Fibroblast of villous mesenchyme (primary cell): ENCODE measurements at regions not wholly inside any gene's neighbourhood (a gene's known extent, or its start where the extent isn't known, plus 50 kb on each side); places are given as distances from the start of the nearest gene placed in this dataset.

Experiments used
- DNase-seq: peaks from one replicate; pipeline ENCODE4 v3.0.0-alpha.2; 2010; ENCODE audit warnings: low read depth
- H3K4me3 ChIP-seq: 2 replicates; pipeline ENCODE4 v1.5.1; 2011; ENCODE audit warnings: low read depth, mild to moderate bottlenecking, low read length
- TF ChIP-seq, protein P1 (sequence below): IDR thresholded peaks from 2 replicates; pipeline ENCODE4 v1.5.1; 2012; ENCODE audit warnings: low read depth, mild to moderate bottlenecking, low read length; ENCODE audit not compliant: insufficient read depth

DNA sequence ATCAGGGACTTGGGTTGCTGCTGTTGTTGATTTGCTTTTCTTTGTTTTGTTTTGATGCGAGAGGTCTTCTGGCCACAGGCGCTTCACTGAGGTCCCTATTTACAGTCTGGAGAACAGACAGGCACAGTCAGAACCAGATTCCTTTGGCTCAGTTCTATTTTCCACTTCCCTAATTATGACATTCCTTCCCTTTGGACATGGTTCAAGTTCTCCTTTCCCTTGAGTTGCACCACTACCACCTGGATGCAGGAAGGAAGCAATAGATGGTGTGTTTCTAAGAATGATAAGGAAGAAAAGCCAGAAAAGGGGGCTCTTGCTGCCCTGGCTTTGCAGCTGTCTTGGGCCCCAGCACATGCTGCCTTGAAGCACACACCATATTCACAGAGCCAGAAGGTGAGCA, 160.6 kb downstream of the MAF start:
- DNase-seq, result no peak
- no peak overlapping the region for H3K4me3 ChIP-seq
- TF ChIP-seq, protein P1, sequence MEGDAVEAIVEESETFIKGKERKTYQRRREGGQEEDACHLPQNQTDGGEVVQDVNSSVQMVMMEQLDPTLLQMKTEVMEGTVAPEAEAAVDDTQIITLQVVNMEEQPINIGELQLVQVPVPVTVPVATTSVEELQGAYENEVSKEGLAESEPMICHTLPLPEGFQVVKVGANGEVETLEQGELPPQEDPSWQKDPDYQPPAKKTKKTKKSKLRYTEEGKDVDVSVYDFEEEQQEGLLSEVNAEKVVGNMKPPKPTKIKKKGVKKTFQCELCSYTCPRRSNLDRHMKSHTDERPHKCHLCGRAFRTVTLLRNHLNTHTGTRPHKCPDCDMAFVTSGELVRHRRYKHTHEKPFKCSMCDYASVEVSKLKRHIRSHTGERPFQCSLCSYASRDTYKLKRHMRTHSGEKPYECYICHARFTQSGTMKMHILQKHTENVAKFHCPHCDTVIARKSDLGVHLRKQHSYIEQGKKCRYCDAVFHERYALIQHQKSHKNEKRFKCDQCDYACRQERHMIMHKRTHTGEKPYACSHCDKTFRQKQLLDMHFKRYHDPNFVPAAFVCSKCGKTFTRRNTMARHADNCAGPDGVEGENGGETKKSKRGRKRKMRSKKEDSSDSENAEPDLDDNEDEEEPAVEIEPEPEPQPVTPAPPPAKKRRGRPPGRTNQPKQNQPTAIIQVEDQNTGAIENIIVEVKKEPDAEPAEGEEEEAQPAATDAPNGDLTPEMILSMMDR, result no peak

DNA sequence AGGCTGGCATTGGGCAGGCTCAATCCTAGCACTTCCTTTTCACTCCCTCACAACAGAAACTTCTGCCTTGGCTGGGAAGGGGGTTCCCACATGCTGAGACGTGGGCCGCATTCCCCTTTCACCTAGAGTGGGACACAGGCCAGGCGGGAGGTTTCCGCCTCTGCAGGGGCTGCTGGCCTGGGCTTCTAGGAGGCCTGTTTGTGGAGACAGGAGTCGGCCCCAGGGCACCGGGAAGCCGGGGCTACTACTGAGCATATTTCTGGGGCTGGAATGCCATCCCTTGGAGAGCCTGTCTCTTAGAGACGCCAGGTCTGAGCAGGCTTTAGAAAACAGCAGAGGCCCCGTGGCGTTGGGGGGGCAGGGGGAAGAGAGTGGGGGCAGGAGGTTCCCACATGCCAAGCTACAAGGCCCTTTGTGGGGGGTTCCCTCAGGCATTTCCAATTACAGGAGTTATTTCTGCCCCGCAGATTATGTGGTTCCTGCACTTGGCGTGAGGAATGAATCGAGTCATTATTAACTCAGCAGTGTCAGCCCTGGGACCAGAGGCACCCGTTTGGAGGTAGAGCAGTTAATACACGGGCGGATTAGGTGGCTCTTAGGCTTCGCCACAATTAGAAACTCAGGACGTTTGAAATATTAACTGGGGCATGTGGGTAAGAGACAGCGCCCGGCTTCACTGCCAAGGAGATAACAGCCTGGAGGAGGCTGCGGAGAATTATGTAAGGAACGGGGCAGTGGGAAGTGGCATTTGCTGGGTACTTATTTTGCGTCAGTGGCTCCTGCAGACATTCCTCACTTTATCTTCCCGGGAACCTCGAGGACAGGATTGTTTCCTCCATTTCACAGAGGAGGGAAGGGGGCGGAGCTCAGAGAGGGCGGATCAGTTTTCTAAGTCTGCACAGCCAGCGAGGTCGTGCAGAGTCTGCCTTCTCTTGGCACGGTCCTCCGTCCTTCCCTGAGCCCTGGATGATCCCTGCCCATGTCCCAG, 162.5 kb downstream of the MAF start:
- H3K4me3 ChIP-seq, result no peak overlapping the region
- DNase-seq, result peak; percentile 2
- TF ChIP-seq, protein P1, result no peak

DNA sequence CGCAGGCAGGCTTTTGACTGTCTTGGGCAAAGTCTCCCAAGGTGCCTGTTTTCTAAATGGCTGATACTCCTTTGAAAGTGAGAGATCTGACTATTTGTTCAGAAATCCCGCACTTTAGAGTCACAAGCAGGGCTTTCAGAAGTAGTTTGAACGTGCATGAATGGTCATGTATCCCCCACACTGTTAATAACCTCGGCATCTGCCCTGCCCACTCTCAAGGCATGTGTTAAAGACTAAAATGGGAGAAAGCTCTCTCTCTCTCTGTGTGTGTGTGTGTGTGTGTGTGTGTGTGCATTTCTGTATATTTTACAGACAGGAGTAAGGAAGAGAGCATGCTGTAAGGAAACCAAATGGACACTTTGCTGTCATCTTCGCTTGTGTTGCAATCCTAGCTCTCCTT, 163.7 kb downstream of the MAF start:
- no peak for DNase-seq
- no peak overlapping the region for H3K4me3 ChIP-seq
- TF ChIP-seq, protein P1, result no peak

DNA sequence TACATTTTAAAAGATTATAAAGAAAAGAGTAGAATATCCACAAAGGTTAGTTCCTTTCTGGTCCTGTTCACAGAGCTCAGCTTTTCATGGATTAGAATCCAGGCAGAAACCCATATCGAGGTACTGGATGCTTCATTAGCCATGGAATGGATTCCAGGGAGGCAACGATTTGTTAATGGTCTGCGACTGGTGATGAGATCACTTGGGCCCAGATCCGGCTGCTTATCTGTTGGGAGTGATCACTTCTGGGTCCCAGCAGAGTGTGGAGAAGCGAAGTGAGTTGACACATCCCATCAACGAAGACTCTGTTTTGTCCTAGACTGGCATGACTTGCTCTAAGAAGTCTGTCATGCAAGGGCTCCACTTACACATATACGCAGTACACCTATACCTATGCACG, 165.8 kb downstream of the MAF start:
- H3K4me3 ChIP-seq, result no peak overlapping the region
- TF ChIP-seq, protein P1, result no peak
- no peak for DNase-seq

DNA sequence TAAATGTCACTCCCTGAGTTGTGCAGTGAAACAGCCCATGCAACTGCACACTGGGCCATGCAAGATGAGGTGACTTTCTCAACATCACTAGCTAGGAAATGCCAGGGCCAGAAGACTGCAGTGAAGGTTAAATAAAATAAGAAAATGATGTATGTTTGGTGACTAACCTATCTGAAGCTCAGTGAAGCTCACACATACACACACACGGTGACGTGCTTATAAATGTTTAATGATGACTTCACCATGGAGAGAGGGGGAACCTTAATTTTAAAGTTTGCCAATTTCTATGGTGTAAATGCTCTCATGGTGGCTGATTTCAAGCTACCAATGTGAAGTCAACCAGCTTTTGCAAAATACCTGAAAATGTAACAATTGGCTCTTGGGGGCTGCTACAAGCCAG, 166.4 kb downstream of the MAF start:
- TF ChIP-seq, protein P1, result no peak
- DNase-seq, result no peak
- H3K4me3 ChIP-seq, result no peak overlapping the region

DNA sequence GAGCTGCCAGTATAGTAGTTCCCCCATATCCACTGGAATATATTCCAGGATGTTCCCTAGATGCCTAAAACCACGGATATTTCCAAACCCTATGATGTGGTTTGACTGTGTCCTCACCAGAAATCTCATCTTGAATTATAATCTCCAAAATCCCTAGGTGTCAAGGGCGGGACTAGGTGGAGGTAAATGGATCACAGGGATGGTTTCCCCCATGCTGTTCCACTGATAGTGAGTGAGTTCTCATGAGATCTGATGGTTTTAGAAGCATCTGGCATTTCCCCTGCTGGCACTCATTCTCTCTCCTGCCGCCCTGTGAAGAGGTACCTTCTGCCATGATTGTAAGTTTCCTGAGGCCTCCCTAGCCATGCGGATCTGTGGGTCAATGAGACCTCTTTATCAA, 168.6 kb downstream of the MAF start:
- TF ChIP-seq, protein P1, result no peak
- H3K4me3 ChIP-seq, result no peak overlapping the region
- no peak for DNase-seq

DNA sequence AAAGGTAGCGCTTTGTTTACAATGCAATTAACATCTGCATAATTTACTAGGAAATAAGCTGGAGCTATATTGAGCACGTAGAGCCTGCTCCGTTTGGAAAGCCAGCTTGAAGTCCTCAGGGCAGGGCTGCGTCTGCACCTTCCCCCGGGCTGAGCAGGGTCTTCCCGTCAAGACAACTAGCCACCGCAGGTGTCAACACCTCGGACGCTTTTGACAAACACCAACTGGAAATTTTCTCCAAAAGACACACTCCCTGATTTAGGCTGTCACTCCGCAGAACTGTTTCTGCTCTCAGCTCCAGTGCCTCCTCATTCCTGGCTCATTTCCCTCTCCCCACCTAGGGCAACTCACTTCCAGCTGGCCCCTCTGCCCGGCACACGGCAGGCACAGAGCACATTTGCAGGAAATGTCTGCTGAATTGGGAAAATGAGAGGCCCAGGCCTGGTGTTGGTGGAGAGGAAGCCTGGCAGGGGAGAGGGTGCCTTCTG, 170.3 kb downstream of the MAF start:
- no peak overlapping the region for H3K4me3 ChIP-seq
- DNase-seq, result no peak
- TF ChIP-seq, protein P1, result no peak
